ENCODE measurements at regions not wholly inside any gene's neighbourhood (a gene's known extent, or its start where the extent isn't known, plus 50 kb on each side); places are given as distances from the start of the nearest gene placed in this dataset.
"Not testable (repeated sequence)": the region's sequence is repeated elsewhere in the genome, so short reads cannot be mapped to it uniquely, and the experiment has no call there.

GRCh38 chr11:100594320-100594719, 92.8 kb upstream of the ARHGAP42 start:
- no peaks in the 10 kb centered on the region for H3K4me1 ChIP-seq (ENCODE audit: control insufficient read depth in 2 of 2, insufficient read depth in 2 of 2, low read length in 2 of 2)
- H3K27me3 ChIP-seq (ENCODE audit: control insufficient read depth in 2 of 2, insufficient read depth in 2 of 2, low read length in 2 of 2): no peaks in the 10 kb centered on the region

DNA sequence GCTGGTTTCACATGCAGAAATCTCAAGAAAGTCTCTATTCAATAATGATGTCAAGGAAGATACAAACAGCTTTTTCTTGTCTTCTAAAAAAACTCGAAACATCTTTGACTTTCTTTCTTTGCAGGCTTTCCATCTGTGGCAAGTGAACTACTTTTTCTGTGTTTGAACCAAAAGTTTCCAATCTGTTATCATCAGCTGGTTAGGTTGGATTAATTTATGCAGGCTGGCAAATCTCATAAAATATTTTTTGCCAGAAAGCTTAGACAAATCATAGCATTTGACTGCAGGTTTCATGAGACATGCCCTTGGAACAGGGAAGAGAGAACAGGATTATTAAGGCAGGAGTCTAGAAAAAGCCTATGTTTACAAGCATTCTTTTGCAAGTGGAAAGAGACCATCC, 86.1 kb upstream of the ARHGAP42 start:
- Histone ChIP-seq H3K4me3 (ENCODE audit: low read length in 2 of 2) (no peak overlapping the region), H3K36me3 (ENCODE audit: control insufficient read depth in 2 of 2, insufficient read depth in 2 of 2, low read length in 2 of 2) (no peaks in the 10 kb centered on the region), H3K9ac (ENCODE audit: low read depth in 1 of 2, low read length in 2 of 2) (no peak overlapping the region), H3K27ac (ENCODE audit: low read depth in 2 of 2, low read length in 2 of 2) (no peak overlapping the region), H3K9me3 (ENCODE audit: control insufficient read depth in 2 of 2, low read length in 2 of 2) (no peaks in the 10 kb centered on the region), H3K4me1 (ENCODE audit: control insufficient read depth in 2 of 2, insufficient read depth in 2 of 2, low read length in 2 of 2) (peaks cover 0 to 2% of the 10 kb centered on the region in 2 donors), H3K27me3 (ENCODE audit: control insufficient read depth in 2 of 2, insufficient read depth in 2 of 2, low read length in 2 of 2) (no peaks in the 10 kb centered on the region)

More at GRCh38 chr11:100594320-100594719, 92.8 kb upstream of the ARHGAP42 start:
- Histone ChIP-seq H3K9me3 (ENCODE audit: control insufficient read depth in 2 of 2, low read length in 2 of 2) (no peaks in the 10 kb centered on the region), H3K4me3 (ENCODE audit: low read length in 2 of 2) (no peak overlapping the region), H3K27ac (ENCODE audit: low read depth in 2 of 2, low read length in 2 of 2) (no peak overlapping the region), H3K9ac (ENCODE audit: low read depth in 1 of 2, low read length in 2 of 2) (no peak overlapping the region), H3K36me3 (ENCODE audit: control insufficient read depth in 2 of 2, insufficient read depth in 2 of 2, low read length in 2 of 2) (no peaks in the 10 kb centered on the region)

DNA sequence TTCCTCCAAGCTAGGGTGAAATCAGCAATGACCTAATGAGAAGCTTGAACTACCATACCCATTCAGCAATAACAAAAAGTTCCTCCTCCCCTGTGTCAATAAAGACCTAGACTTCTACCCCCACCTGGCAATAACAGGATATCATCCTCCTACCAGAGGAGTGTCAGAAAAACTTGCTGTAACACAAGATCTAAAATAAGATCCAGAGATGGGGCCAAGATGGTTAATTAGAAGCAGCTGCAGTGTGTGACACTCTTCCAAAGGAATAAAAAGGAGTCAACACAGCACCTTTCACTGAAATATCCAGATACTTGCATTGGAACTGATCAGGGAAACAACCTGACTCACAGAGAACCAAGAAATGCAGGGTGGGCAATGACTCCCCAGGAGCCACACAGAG, 84.4 kb upstream of the ARHGAP42 start:
- Histone ChIP-seq H3K4me1 (ENCODE audit: control insufficient read depth in 2 of 2, insufficient read depth in 2 of 2, low read length in 2 of 2) (peaks cover 0 to 2% of the 10 kb centered on the region in 2 donors), H3K27ac (ENCODE audit: low read depth in 2 of 2, low read length in 2 of 2) (no peak overlapping the region), H3K9ac (ENCODE audit: low read depth in 1 of 2, low read length in 2 of 2) (no peak overlapping the region), H3K27me3 (ENCODE audit: control insufficient read depth in 2 of 2, insufficient read depth in 2 of 2, low read length in 2 of 2) (no peaks in the 10 kb centered on the region), H3K4me3 (ENCODE audit: low read length in 2 of 2) (no peak overlapping the region), H3K9me3 (ENCODE audit: control insufficient read depth in 2 of 2, low read length in 2 of 2) (no peaks in the 10 kb centered on the region), H3K36me3 (ENCODE audit: control insufficient read depth in 2 of 2, insufficient read depth in 2 of 2, low read length in 2 of 2) (no peaks in the 10 kb centered on the region)

GRCh38 chr11:100607761-100608160, 79.3 kb upstream of the ARHGAP42 start:
- H3K9me3 ChIP-seq (ENCODE audit: control insufficient read depth in 2 of 2, low read length in 2 of 2); H3K4me1 ChIP-seq (ENCODE audit: control insufficient read depth in 2 of 2, insufficient read depth in 2 of 2, low read length in 2 of 2); H3K27ac ChIP-seq (ENCODE audit: low read depth in 2 of 2, low read length in 2 of 2); H3K9ac ChIP-seq (ENCODE audit: low read depth in 1 of 2, low read length in 2 of 2); H3K4me3 ChIP-seq (ENCODE audit: low read length in 2 of 2); H3K27me3 ChIP-seq (ENCODE audit: control insufficient read depth in 2 of 2, insufficient read depth in 2 of 2, low read length in 2 of 2); H3K36me3 ChIP-seq (ENCODE audit: control insufficient read depth in 2 of 2, insufficient read depth in 2 of 2, low read length in 2 of 2): not testable (repeated sequence)

DNA sequence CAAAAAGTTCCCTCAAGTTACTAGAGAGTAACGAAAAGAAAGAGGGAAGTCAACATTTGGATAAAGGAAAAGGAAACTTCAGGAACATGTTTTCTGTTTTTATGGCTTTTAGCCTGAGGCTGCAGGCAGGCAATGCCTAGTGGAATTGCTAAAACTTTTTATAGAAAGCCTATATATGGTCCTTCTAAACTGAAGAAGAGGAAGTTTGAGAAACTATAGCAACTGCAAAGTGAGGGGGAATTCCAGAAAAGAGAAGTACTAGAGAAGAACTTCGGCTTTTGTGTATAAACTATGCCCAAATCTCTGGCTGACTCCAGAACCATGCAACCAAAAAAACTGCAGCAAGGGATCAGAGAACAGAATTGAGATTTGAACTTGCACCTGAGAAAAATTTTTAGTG, 74.3 kb upstream of the ARHGAP42 start:
- H3K9me3 ChIP-seq (ENCODE audit: control insufficient read depth in 2 of 2, low read length in 2 of 2): no peaks in the 10 kb centered on the region
- H3K9ac ChIP-seq (ENCODE audit: low read depth in 1 of 2, low read length in 2 of 2): no peak overlapping the region
- no peaks in the 10 kb centered on the region for H3K4me1 ChIP-seq (ENCODE audit: control insufficient read depth in 2 of 2, insufficient read depth in 2 of 2, low read length in 2 of 2)
- H3K36me3 ChIP-seq (ENCODE audit: control insufficient read depth in 2 of 2, insufficient read depth in 2 of 2, low read length in 2 of 2): no peaks in the 10 kb centered on the region
- H3K27me3 ChIP-seq (ENCODE audit: control insufficient read depth in 2 of 2, insufficient read depth in 2 of 2, low read length in 2 of 2): no peaks in the 10 kb centered on the region
- H3K4me3 ChIP-seq (ENCODE audit: low read length in 2 of 2): no peak overlapping the region
- H3K27ac ChIP-seq (ENCODE audit: low read depth in 2 of 2, low read length in 2 of 2): no peak overlapping the region

DNA sequence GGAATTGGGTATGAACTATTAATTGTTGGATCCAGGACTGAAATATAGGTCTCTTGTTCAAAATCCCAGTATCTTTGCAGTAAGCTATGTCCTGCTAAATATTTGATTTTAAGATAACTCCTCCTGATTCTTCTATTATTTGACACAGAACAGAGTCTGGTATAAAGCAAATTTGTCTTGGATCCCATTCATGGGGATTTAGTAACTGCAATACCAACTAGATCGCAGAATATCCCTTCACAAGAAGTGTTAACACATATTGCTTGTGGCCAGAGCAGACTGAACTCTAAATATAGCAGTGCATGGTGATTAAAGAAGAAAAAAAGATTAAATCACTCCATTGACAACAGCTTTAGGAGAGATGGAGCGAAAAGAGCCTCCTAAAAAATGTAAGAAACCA, 68.2 kb upstream of the ARHGAP42 start:
- Histone ChIP-seq H3K4me1 (ENCODE audit: control insufficient read depth in 2 of 2, insufficient read depth in 2 of 2, low read length in 2 of 2) (no peaks in the 10 kb centered on the region), H3K36me3 (ENCODE audit: control insufficient read depth in 2 of 2, insufficient read depth in 2 of 2, low read length in 2 of 2) (no peaks in the 10 kb centered on the region), H3K4me3 (ENCODE audit: low read length in 2 of 2) (no peak overlapping the region), H3K27ac (ENCODE audit: low read depth in 2 of 2, low read length in 2 of 2) (no peak overlapping the region), H3K9ac (ENCODE audit: low read depth in 1 of 2, low read length in 2 of 2) (no peak overlapping the region), H3K9me3 (ENCODE audit: control insufficient read depth in 2 of 2, low read length in 2 of 2) (peaks cover 0 to 3% of the 10 kb centered on the region in 2 donors), H3K27me3 (ENCODE audit: control insufficient read depth in 2 of 2, insufficient read depth in 2 of 2, low read length in 2 of 2) (no peaks in the 10 kb centered on the region)

GRCh38 chr11:100619484-100619883, 67.6 kb upstream of the ARHGAP42 start:
- no peak overlapping the region for H3K4me3 ChIP-seq (ENCODE audit: low read length in 2 of 2)
- no peak overlapping the region for H3K27ac ChIP-seq (ENCODE audit: low read depth in 2 of 2, low read length in 2 of 2)

DNA sequence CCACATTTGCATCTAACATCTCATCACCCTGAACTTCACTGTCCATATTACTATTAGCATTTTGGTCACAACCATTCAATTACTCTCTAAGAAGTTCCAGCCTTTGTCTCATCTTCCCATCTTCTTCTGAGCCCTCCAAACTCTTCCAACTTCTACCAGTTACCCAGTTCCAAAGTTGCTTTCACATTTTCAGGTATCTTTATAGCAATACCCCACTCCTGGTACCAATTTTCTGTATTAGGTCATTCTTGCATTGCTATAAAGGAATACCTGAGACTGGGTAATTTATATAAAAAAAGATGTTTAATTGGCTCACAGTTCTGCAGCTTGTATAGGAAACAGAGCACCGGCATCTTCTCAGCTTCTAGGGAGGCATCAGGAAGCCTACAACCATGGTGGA, 64.7 kb upstream of the ARHGAP42 start:
- H3K9me3 ChIP-seq (ENCODE audit: control insufficient read depth in 2 of 2, low read length in 2 of 2): peaks cover 0 to 3% of the 10 kb centered on the region in 2 donors
- no peaks in the 10 kb centered on the region for H3K4me1 ChIP-seq (ENCODE audit: control insufficient read depth in 2 of 2, insufficient read depth in 2 of 2, low read length in 2 of 2)
- H3K4me3 ChIP-seq (ENCODE audit: low read length in 2 of 2): no peak overlapping the region
- H3K27me3 ChIP-seq (ENCODE audit: control insufficient read depth in 2 of 2, insufficient read depth in 2 of 2, low read length in 2 of 2): no peaks in the 10 kb centered on the region
- no peak overlapping the region for H3K27ac ChIP-seq (ENCODE audit: low read depth in 2 of 2, low read length in 2 of 2)
- H3K9ac ChIP-seq (ENCODE audit: low read depth in 1 of 2, low read length in 2 of 2): no peak overlapping the region
- H3K36me3 ChIP-seq (ENCODE audit: control insufficient read depth in 2 of 2, insufficient read depth in 2 of 2, low read length in 2 of 2): no peaks in the 10 kb centered on the region

More at GRCh38 chr11:100619484-100619883, 67.6 kb upstream of the ARHGAP42 start:
- Histone ChIP-seq H3K9ac (ENCODE audit: low read depth in 1 of 2, low read length in 2 of 2) (no peak overlapping the region), H3K27me3 (ENCODE audit: control insufficient read depth in 2 of 2, insufficient read depth in 2 of 2, low read length in 2 of 2) (no peaks in the 10 kb centered on the region), H3K9me3 (ENCODE audit: control insufficient read depth in 2 of 2, low read length in 2 of 2) (peaks cover 0 to 3% of the 10 kb centered on the region in 2 donors), H3K36me3 (ENCODE audit: control insufficient read depth in 2 of 2, insufficient read depth in 2 of 2, low read length in 2 of 2) (no peaks in the 10 kb centered on the region), H3K4me1 (ENCODE audit: control insufficient read depth in 2 of 2, insufficient read depth in 2 of 2, low read length in 2 of 2) (no peaks in the 10 kb centered on the region)

- no peaks in the 10 kb centered on the region for H3K4me1 ChIP-seq (ENCODE audit: control insufficient read depth in 2 of 2, insufficient read depth in 2 of 2, low read length in 2 of 2)
- no peaks in the 10 kb centered on the region for H3K27me3 ChIP-seq (ENCODE audit: control insufficient read depth in 2 of 2, insufficient read depth in 2 of 2, low read length in 2 of 2)
- H3K9me3 ChIP-seq (ENCODE audit: control insufficient read depth in 2 of 2, low read length in 2 of 2): peaks cover 0 to 3% of the 10 kb centered on the region in 2 donors
- H3K9ac ChIP-seq (ENCODE audit: low read depth in 1 of 2, low read length in 2 of 2): no peak overlapping the region
- no peak overlapping the region for H3K27ac ChIP-seq (ENCODE audit: low read depth in 2 of 2, low read length in 2 of 2)
- no peak overlapping the region for H3K4me3 ChIP-seq (ENCODE audit: low read length in 2 of 2)
- no peaks in the 10 kb centered on the region for H3K36me3 ChIP-seq (ENCODE audit: control insufficient read depth in 2 of 2, insufficient read depth in 2 of 2, low read length in 2 of 2)
Measured at GRCh38 chr11:100624346-100624745, 62.7 kb upstream of the ARHGAP42 start.

- Histone ChIP-seq H3K4me1 (ENCODE audit: control insufficient read depth in 2 of 2, insufficient read depth in 2 of 2, low read length in 2 of 2) (no peaks in the 10 kb centered on the region), H3K4me3 (ENCODE audit: low read length in 2 of 2) (no peak overlapping the region), H3K36me3 (ENCODE audit: control insufficient read depth in 2 of 2, insufficient read depth in 2 of 2, low read length in 2 of 2) (no peaks in the 10 kb centered on the region), H3K27me3 (ENCODE audit: control insufficient read depth in 2 of 2, insufficient read depth in 2 of 2, low read length in 2 of 2) (no peaks in the 10 kb centered on the region), H3K9me3 (ENCODE audit: control insufficient read depth in 2 of 2, low read length in 2 of 2) (peaks cover 0 to 3% of the 10 kb centered on the region in 2 donors), H3K27ac (ENCODE audit: low read depth in 2 of 2, low read length in 2 of 2) (no peak overlapping the region), H3K9ac (ENCODE audit: low read depth in 1 of 2, low read length in 2 of 2) (no peak overlapping the region)
Measured at GRCh38 chr11:100625041-100625440, 62.0 kb upstream of the ARHGAP42 start.

GRCh38 chr11:100629671-100630070, 57.4 kb upstream of the ARHGAP42 start:
- Histone ChIP-seq H3K27me3 (ENCODE audit: control insufficient read depth in 2 of 2, insufficient read depth in 2 of 2, low read length in 2 of 2) (no peaks in the 10 kb centered on the region), H3K27ac (ENCODE audit: low read depth in 2 of 2, low read length in 2 of 2) (no peak overlapping the region), H3K36me3 (ENCODE audit: control insufficient read depth in 2 of 2, insufficient read depth in 2 of 2, low read length in 2 of 2) (no peaks in the 10 kb centered on the region), H3K9ac (ENCODE audit: low read depth in 1 of 2, low read length in 2 of 2) (no peak overlapping the region), H3K9me3 (ENCODE audit: control insufficient read depth in 2 of 2, low read length in 2 of 2) (no peaks in the 10 kb centered on the region), H3K4me3 (ENCODE audit: low read length in 2 of 2) (no peak overlapping the region), H3K4me1 (ENCODE audit: control insufficient read depth in 2 of 2, insufficient read depth in 2 of 2, low read length in 2 of 2) (peaks cover 7 to 14% of the 10 kb centered on the region in 2 donors)
